ENCODE measurements at regions not wholly inside any gene's neighbourhood (a gene's known extent, or its start where the extent isn't known, plus 50 kb on each side); places are given as distances from the start of the nearest gene placed in this dataset.
A peak's percentile ranks its signal among the peaks of the same experiment; 100 is the strongest.

- H3K27me3 Mint-ChIP-seq: no peaks in the 10 kb centered on the region
- DNase-seq (peak in 1 of 10 donors; percentile 53), ATAC-seq (no peak)
- H3K27ac Mint-ChIP-seq: peak overlapping the region in 3 of 10 donors; percentile 21 to 58 (median 40)
- POLR2A ChIA-PET: no interaction called here
- H3K4me1 Mint-ChIP-seq: peaks cover 3 to 16% (median 13%) of the 10 kb centered on the region in 4 donors
- H3K4me3 Mint-ChIP-seq: no peak overlapping the region
- H3K9me3 Mint-ChIP-seq: peaks cover 0 to 2% (median 0%) of the 10 kb centered on the region in 9 donors
- peaks cover 0 to 6% (median 0%) of the 10 kb centered on the region in 3 donors for H3K36me3 Mint-ChIP-seq
Measured at GRCh38 chr22:49620666-49621065, 207.0 kb downstream of the BRD1 start.

- no peak overlapping the region for H3K4me3 Mint-ChIP-seq
- ATAC-seq (no peak), DNase-seq (no peak)
- no peaks in the 10 kb centered on the region for H3K27me3 Mint-ChIP-seq
- peak overlapping the region in 3 of 10 donors; percentile 45 to 76 (median 52) for H3K27ac Mint-ChIP-seq
- H3K9me3 Mint-ChIP-seq: peaks cover 0 to 2% (median 0%) of the 10 kb centered on the region in 9 donors
- H3K36me3 Mint-ChIP-seq: peaks cover 0 to 6% (median 0%) of the 10 kb centered on the region in 3 donors
- POLR2A ChIA-PET: no interaction called here
- peaks cover 0 to 12% (median 9%) of the 10 kb centered on the region in 4 donors for H3K4me1 Mint-ChIP-seq
Measured at GRCh38 chr22:49620003-49620556, 207.6 kb downstream of the BRD1 start.

- H3K4me3 Mint-ChIP-seq: no peak overlapping the region
- peak in 1 of 10 donors; percentile 15 for DNase-seq
- H3K36me3 Mint-ChIP-seq: peaks cover 0 to 6% (median 2%) of the 10 kb centered on the region in 3 donors
- no peak overlapping the region for H3K27ac Mint-ChIP-seq
- H3K27me3 Mint-ChIP-seq: no peaks in the 10 kb centered on the region
- ATAC-seq: no peak
- peaks cover 0 to 10% (median 6%) of the 10 kb centered on the region in 4 donors for H3K4me1 Mint-ChIP-seq
- POLR2A ChIA-PET: no interaction called here
- peaks cover 0 to 2% (median 0%) of the 10 kb centered on the region in 9 donors for H3K9me3 Mint-ChIP-seq
Measured at GRCh38 chr22:49619301-49619700, 208.4 kb downstream of the BRD1 start.

GRCh38 chr22:49618677-49618953 lies 209.1 kb downstream of the BRD1 start:
- H3K4me1 Mint-ChIP-seq: peaks cover 0 to 10% (median 6%) of the 10 kb centered on the region in 4 donors
- peaks cover 0 to 10% (median 2%) of the 10 kb centered on the region in 3 donors for H3K36me3 Mint-ChIP-seq
- POLR2A ChIA-PET: no interaction called here
- no peak for ATAC-seq
- H3K27ac Mint-ChIP-seq: peak overlapping the region in 2 of 10 donors; percentile 59 to 80
- no peaks in the 10 kb centered on the region for H3K27me3 Mint-ChIP-seq
- DNase-seq: no peak
- H3K4me3 Mint-ChIP-seq: no peak overlapping the region
- H3K9me3 Mint-ChIP-seq: peaks cover 0 to 2% (median 0%) of the 10 kb centered on the region in 9 donors

GRCh38 chr22:49617866-49618676 lies 209.6 kb downstream of the BRD1 start:
- Mint-ChIP-seq H3K4me1 (peaks cover 0 to 10% (median 6%) of the 10 kb centered on the region in 4 donors), H3K27ac (peak overlapping the region in 3 of 10 donors; percentile 8 to 59 (median 43)), H3K9me3 (peaks cover 0 to 6% (median 5%) of the 10 kb centered on the region in 9 donors), H3K36me3 (peaks cover 5 to 10% (median 8%) of the 10 kb centered on the region in 3 donors), H3K4me3 (no peak overlapping the region), H3K27me3 (no peaks in the 10 kb centered on the region)
- no peak for ATAC-seq
- DNase-seq: peak in 1 of 10 donors; percentile 1
- POLR2A ChIA-PET: no interaction called here

- Mint-ChIP-seq H3K4me1 (peaks cover 0 to 7% (median 3%) of the 10 kb centered on the region in 4 donors), H3K27me3 (no peaks in the 10 kb centered on the region), H3K36me3 (peaks cover 9 to 16% (median 14%) of the 10 kb centered on the region in 3 donors), H3K4me3 (no peak overlapping the region), H3K9me3 (peaks cover 0 to 10% (median 8%) of the 10 kb centered on the region in 9 donors), H3K27ac (peak overlapping the region in 1 of 10 donors; percentile 43)
- DNase-seq (no peak), ATAC-seq (no peak)
- POLR2A ChIA-PET: no interaction called here
Measured at GRCh38 chr22:49617264-49617663, 210.4 kb downstream of the BRD1 start.

GRCh38 chr22:49616356-49617231 lies 211.1 kb downstream of the BRD1 start:
- Mint-ChIP-seq H3K36me3 (peaks cover 9 to 17% (median 14%) of the 10 kb centered on the region in 3 donors), H3K27me3 (no peaks in the 10 kb centered on the region), H3K9me3 (peaks cover 0 to 10% (median 8%) of the 10 kb centered on the region in 9 donors), H3K4me3 (no peak overlapping the region), H3K4me1 (peaks cover 0 to 7% (median 3%) of the 10 kb centered on the region in 4 donors), H3K27ac (peak overlapping the region in 1 of 10 donors; percentile 79)
- peak in 1 of 10 donors; percentile 49 for DNase-seq
- no peak for ATAC-seq
- POLR2A ChIA-PET: no interaction called here

GRCh38 chr22:49614966-49615965 lies 212.4 kb downstream of the BRD1 start:
- DNase-seq: no peak
- Mint-ChIP-seq H3K36me3 (peaks cover 9 to 21% (median 9%) of the 10 kb centered on the region in 3 donors), H3K27me3 (no peaks in the 10 kb centered on the region), H3K4me3 (no peak overlapping the region), H3K4me1 (peaks cover 0 to 6% (median 2%) of the 10 kb centered on the region in 4 donors), H3K9me3 (peaks cover 0 to 10% (median 8%) of the 10 kb centered on the region in 9 donors), H3K27ac (no peak overlapping the region)
- POLR2A ChIA-PET: no interaction called here
- ATAC-seq: no peak

- Mint-ChIP-seq H3K27me3 (no peaks in the 10 kb centered on the region), H3K4me3 (no peak overlapping the region), H3K9me3 (peaks cover 0 to 10% (median 8%) of the 10 kb centered on the region in 9 donors), H3K27ac (no peak overlapping the region), H3K36me3 (peaks cover 9 to 21% (median 9%) of the 10 kb centered on the region in 3 donors), H3K4me1 (peaks cover 0 to 5% (median 2%) of the 10 kb centered on the region in 4 donors)
- DNase-seq: peak in 1 of 10 donors; percentile 26
- POLR2A ChIA-PET: no interaction called here
- no peak for ATAC-seq
Measured at GRCh38 chr22:49613511-49614270, 214.0 kb downstream of the BRD1 start.

GRCh38 chr22:49613108-49613507 lies 214.6 kb downstream of the BRD1 start:
- peaks cover 0 to 10% (median 8%) of the 10 kb centered on the region in 9 donors for H3K9me3 Mint-ChIP-seq
- H3K27ac Mint-ChIP-seq: no peak overlapping the region
- POLR2A ChIA-PET: no interaction called here
- H3K27me3 Mint-ChIP-seq: no peaks in the 10 kb centered on the region
- ATAC-seq (no peak), DNase-seq (no peak)
- peaks cover 0 to 3% (median under 1%) of the 10 kb centered on the region in 4 donors for H3K4me1 Mint-ChIP-seq
- peaks cover 9 to 21% (median 13%) of the 10 kb centered on the region in 3 donors for H3K36me3 Mint-ChIP-seq
- no peak overlapping the region for H3K4me3 Mint-ChIP-seq

- no peak overlapping the region for H3K4me3 Mint-ChIP-seq
- H3K27ac Mint-ChIP-seq: no peak overlapping the region
- H3K27me3 Mint-ChIP-seq: no peaks in the 10 kb centered on the region
- no peak for DNase-seq
- no peak for ATAC-seq
- POLR2A ChIA-PET: no interaction called here
- peaks cover 0 to 3% (median 0%) of the 10 kb centered on the region in 4 donors for H3K4me1 Mint-ChIP-seq
- peaks cover 20 to 42% (median 24%) of the 10 kb centered on the region in 3 donors for H3K36me3 Mint-ChIP-seq
- peaks cover 0 to 24% (median 16%) of the 10 kb centered on the region in 9 donors for H3K9me3 Mint-ChIP-seq
Measured at GRCh38 chr22:49609207-49609876, 218.3 kb downstream of the BRD1 start.

Measured in naive thymus-derived CD8-positive, alpha-beta T cell (primary cell).